GM12873 (cell line): ENCODE measurements at regions not wholly inside any gene's neighbourhood (a gene's known extent, or its start where the extent isn't known, plus 50 kb on each side); places are given as distances from the start of the nearest gene placed in this dataset.

Experiments used
- CTCF ChIP-seq: IDR thresholded peaks from 2 replicates; pipeline ENCODE4 v1.5.1; 2012; ENCODE audit warnings: low read depth, mild to moderate bottlenecking, moderate library complexity, low read length, control low read depth; ENCODE audit not compliant: insufficient read depth; ENCODE audit errors: missing control alignments

- no peak for TF ChIP-seq CTCF
Observed at GRCh38 chr1:2919841-2920240, 101.4 kb upstream of the ACTRT2 start.

GRCh38 chr1:2920421-2921015, 100.7 kb upstream of the ACTRT2 start:
- no peak for TF ChIP-seq CTCF

- peak; percentile 62 for TF ChIP-seq CTCF
Observed at GRCh38 chr1:2921970-2922686, 99.1 kb upstream of the ACTRT2 start.

- TF ChIP-seq CTCF: no peak
Observed at GRCh38 chr1:2923351-2923750, 97.9 kb upstream of the ACTRT2 start.

GRCh38 chr1:2925291-2925690, 96.0 kb upstream of the ACTRT2 start:
- no peak for TF ChIP-seq CTCF

GRCh38 chr1:2925918-2926317, 95.3 kb upstream of the ACTRT2 start:
- no peak for TF ChIP-seq CTCF

GRCh38 chr1:2926447-2927055, 94.7 kb upstream of the ACTRT2 start:
- TF ChIP-seq CTCF: no peak
